Esophagus squamous epithelium (tissue), 5 donors: ENCODE measurements at regions not wholly inside any gene's neighbourhood (a gene's known extent, or its start where the extent isn't known, plus 50 kb on each side); places are given as distances from the start of the nearest gene placed in this dataset.

Source experiments
- DNase-seq: peaks from one replicate; lab custom pipeline; 2025; lab: John Stamatoyannopoulos, UW
- H3K27ac ChIP-seq, 4 donors: fragments of 200-600 bp; sonication (generic); one replicate each; pipeline ENCODE4 v1.5.1; 2016 to 2019; ENCODE audit warnings: mild to moderate bottlenecking in 1 of 4
- H3K27me3 ChIP-seq, 4 donors: fragments of 200-600 bp; sonication (generic); 1 replicate in 3 of 4; 2 replicates in 1 of 4; pipeline versions ENCODE4 v1.5.1 to v1.6.0; 2017 to 2021; ENCODE audit warnings: antibody characterized with exemption in 1 of 4
- H3K36me3 ChIP-seq, 3 donors: fragments of 200-600 bp; sonication (generic); one replicate each; pipeline ENCODE4 v1.5.1; 2016 to 2019
- H3K4me1 ChIP-seq, 3 donors: fragments of 200-600 bp; sonication (generic); one replicate each; pipeline ENCODE4 v1.5.1; 2017 to 2019
- H3K4me3 ChIP-seq, 4 donors: fragments of 200-600 bp; sonication (generic); 1 replicate in 3 of 4; 2 replicates in 1 of 4; pipeline ENCODE4 v1.5.1; 2016 to 2019; ENCODE audit warnings: mild to moderate bottlenecking in 2 of 4, moderate library complexity in 1 of 4
- H3K9me3 ChIP-seq, 3 donors: fragments of 200-600 bp; sonication (generic); one replicate each; pipeline ENCODE4 v1.5.1; 2016 to 2019
- CTCF ChIP-seq, 6 experiments: fragments of 450-650 bp in 4 of 6; fragments of 200-600 bp in 2 of 6; sonication (generic) in 2 of 6; IDR thresholded peaks; one replicate each; pipeline ENCODE4 v1.5.1; 2016 to 2019; ENCODE audit warnings: antibody characterized with exemption in 6 of 6, mild to moderate bottlenecking in 4 of 6, moderate library complexity in 4 of 6
- POLR2A ChIP-seq, 4 donors: fragments of 450-650 bp; IDR thresholded peaks; one replicate each; pipeline ENCODE4 v1.6.1; 2017; ENCODE audit warnings: antibody characterized with exemption in 4 of 4, mild to moderate bottlenecking in 4 of 4, moderate library complexity in 3 of 4
- WGBS, 2 donors: methylation state at CpG; one replicate each; pipeline ENCODE4 v1.1.5; 2018; 5-methylcytosine and 5-hydroxymethylcytosine counted together
- intact Hi-C: fragments of 100-400 bp; cut with DNase I; formaldehyde crosslinking; loops from one replicate; pipeline ENCODE4 v1.15.0; 2022
- donor health status: DM: yes; HTN: yes; CAD: no.

- Histone ChIP-seq H3K4me1 (no peaks in the 10 kb centered on the region), H3K36me3 (no peaks in the 10 kb centered on the region), H3K27me3 (peaks cover 0 to 8% (median 0%) of the 10 kb centered on the region in 4 donors), H3K4me3 (no peak overlapping the region), H3K9me3 (peaks cover 0 to 6% (median 0%) of the 10 kb centered on the region in 3 donors), H3K27ac (no peak overlapping the region)
- intact Hi-C loops = no loop called here
- no peak for TF ChIP-seq CTCF (IDR thresholded peaks at IDR 0.05)
- TF ChIP-seq POLR2A (IDR thresholded peaks at IDR 0.05) = no peak
- WGBS, 2 donors = 38 to 46% methylated on average over 7 to 12 of the region's 12 CpGs
- DNase-seq = no peak
These were observed 218.8 kb downstream of the CTTN start for GRCh38 chr11:70616938-70617654.

- DNase-seq = no peak
- H3K36me3 ChIP-seq = no peaks in the 10 kb centered on the region
- 76 to 83% methylated on average over 18 to 20 of the region's 22 CpGs for WGBS, 2 donors
These were observed 220.2 kb downstream of the CTTN start for GRCh38 chr11:70618431-70619101.

GRCh38 chr11:70619591-70619990 is 221.3 kb downstream of the CTTN start:
- H3K27ac ChIP-seq = no peak overlapping the region
- TF ChIP-seq CTCF (IDR thresholded peaks at IDR 0.05) = no peak
- TF ChIP-seq POLR2A (IDR thresholded peaks at IDR 0.05) = no peak
- intact Hi-C loops = no loop called here
- H3K9me3 ChIP-seq = peaks cover 0 to 6% (median 0%) of the 10 kb centered on the region in 3 donors
- peaks cover 0 to 3% (median 0%) of the 10 kb centered on the region in 4 donors for H3K27me3 ChIP-seq
- no peak for DNase-seq
- no peak overlapping the region for H3K4me3 ChIP-seq
- no peaks in the 10 kb centered on the region for H3K4me1 ChIP-seq
- no peaks in the 10 kb centered on the region for H3K36me3 ChIP-seq
- 68 to 75% methylated on average over 2 to 3 of the region's 7 CpGs for WGBS, 2 donors

More at GRCh38 chr11:70618431-70619101, 220.2 kb downstream of the CTTN start:
- peaks cover 0 to 6% (median 0%) of the 10 kb centered on the region in 3 donors for H3K9me3 ChIP-seq
- no peak overlapping the region for H3K27ac ChIP-seq
- no peaks in the 10 kb centered on the region for H3K27me3 ChIP-seq
- no peak overlapping the region for H3K4me3 ChIP-seq
- no peak for TF ChIP-seq POLR2A (IDR thresholded peaks at IDR 0.05)
- no peak for TF ChIP-seq CTCF (IDR thresholded peaks at IDR 0.05)
- no peaks in the 10 kb centered on the region for H3K4me1 ChIP-seq
- intact Hi-C loops = no loop called here

- Histone ChIP-seq H3K4me1 (no peaks in the 10 kb centered on the region), H3K9me3 (peaks cover 0 to under 1% (median 0%) of the 10 kb centered on the region in 3 donors), H3K27me3 (peaks cover 0 to 6% (median 0%) of the 10 kb centered on the region in 4 donors), H3K36me3 (no peaks in the 10 kb centered on the region), H3K4me3 (no peak overlapping the region), H3K27ac (no peak overlapping the region)
- TF ChIP-seq CTCF (IDR thresholded peaks at IDR 0.05) = no peak
- no peak for TF ChIP-seq POLR2A (IDR thresholded peaks at IDR 0.05)
- intact Hi-C loops = no loop called here
- 88 to 93% methylated on average over 8 to 11 of the region's 12 CpGs for WGBS, 2 donors
- no peak for DNase-seq
These were observed 222.3 kb downstream of the CTTN start for GRCh38 chr11:70620510-70621184.
